ENCODE measurements at regions not wholly inside any gene's neighbourhood (a gene's known extent, or its start where the extent isn't known, plus 50 kb on each side); places are given as distances from the start of the nearest gene placed in this dataset.
"Not testable (repeated sequence)": the region's sequence is repeated elsewhere in the genome, so short reads cannot be mapped to it uniquely, and the experiment has no call there.

DNA sequence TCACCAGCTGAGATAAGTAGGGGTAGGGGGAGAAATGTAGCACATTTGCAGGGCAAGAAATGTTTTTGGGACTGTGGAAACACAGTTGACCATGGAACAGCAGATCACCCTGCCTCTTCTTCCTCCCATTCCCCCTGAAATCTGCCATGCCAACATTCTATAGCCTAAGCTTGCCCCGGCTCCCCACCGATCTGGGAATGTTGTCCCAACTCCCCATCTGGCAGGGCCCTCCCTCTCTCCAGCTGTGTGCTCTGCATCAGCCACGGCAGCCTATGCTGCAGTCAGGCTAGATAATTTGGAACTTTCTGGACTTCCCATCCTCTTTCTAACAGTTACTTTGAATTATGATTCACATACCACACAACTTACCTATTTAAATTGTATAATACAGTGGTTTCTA lies 425.1 kb upstream of the RAB6C start:
- Histone ChIP-seq H3K36me3 (ENCODE audit: insufficient read depth) (no peaks in the 10 kb centered on the region), H3K27me3 (ENCODE audit: insufficient read depth, low read depth) (no peaks in the 10 kb centered on the region), H2AFZ (ENCODE audit: low read depth) (no peak overlapping the region), H4K20me1 (ENCODE audit: insufficient read depth) (no peaks in the 10 kb centered on the region), H3K4me1 (ENCODE audit: low read depth, poor library complexity, severe bottlenecking) (no peaks in the 10 kb centered on the region), H3K79me2 (ENCODE audit: insufficient read depth, low read depth) (no peaks in the 10 kb centered on the region), H3K4me2 (no peak overlapping the region), H3K4me3 (IDR thresholded peaks at IDR 0.05; ENCODE audit: insufficient read depth, low read depth, low read length) (no peak overlapping the region), H3K9ac (no peak overlapping the region), H3K27ac (no peak overlapping the region)
- TF ChIP-seq, protein P1, sequence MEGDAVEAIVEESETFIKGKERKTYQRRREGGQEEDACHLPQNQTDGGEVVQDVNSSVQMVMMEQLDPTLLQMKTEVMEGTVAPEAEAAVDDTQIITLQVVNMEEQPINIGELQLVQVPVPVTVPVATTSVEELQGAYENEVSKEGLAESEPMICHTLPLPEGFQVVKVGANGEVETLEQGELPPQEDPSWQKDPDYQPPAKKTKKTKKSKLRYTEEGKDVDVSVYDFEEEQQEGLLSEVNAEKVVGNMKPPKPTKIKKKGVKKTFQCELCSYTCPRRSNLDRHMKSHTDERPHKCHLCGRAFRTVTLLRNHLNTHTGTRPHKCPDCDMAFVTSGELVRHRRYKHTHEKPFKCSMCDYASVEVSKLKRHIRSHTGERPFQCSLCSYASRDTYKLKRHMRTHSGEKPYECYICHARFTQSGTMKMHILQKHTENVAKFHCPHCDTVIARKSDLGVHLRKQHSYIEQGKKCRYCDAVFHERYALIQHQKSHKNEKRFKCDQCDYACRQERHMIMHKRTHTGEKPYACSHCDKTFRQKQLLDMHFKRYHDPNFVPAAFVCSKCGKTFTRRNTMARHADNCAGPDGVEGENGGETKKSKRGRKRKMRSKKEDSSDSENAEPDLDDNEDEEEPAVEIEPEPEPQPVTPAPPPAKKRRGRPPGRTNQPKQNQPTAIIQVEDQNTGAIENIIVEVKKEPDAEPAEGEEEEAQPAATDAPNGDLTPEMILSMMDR (conservative IDR thresholded peaks at IDR 0.05; ENCODE audit: low read depth, low read length): no peak

GRCh38 chr2:129559101-129559500 lies 420.4 kb upstream of the RAB6C start:
- Histone ChIP-seq H3K4me1 (ENCODE audit: low read depth, poor library complexity, severe bottlenecking) (no peaks in the 10 kb centered on the region), H3K9ac (no peak overlapping the region), H2AFZ (ENCODE audit: low read depth) (no peak overlapping the region), H3K79me2 (ENCODE audit: insufficient read depth, low read depth) (no peaks in the 10 kb centered on the region), H3K4me3 (IDR thresholded peaks at IDR 0.05; ENCODE audit: insufficient read depth, low read depth, low read length) (no peak overlapping the region), H3K27ac (no peak overlapping the region), H4K20me1 (ENCODE audit: insufficient read depth) (no peaks in the 10 kb centered on the region), H3K36me3 (ENCODE audit: insufficient read depth) (no peaks in the 10 kb centered on the region), H3K27me3 (ENCODE audit: insufficient read depth, low read depth) (no peaks in the 10 kb centered on the region), H3K4me2 (no peak overlapping the region)
- TF ChIP-seq, protein P1 (conservative IDR thresholded peaks at IDR 0.05; ENCODE audit: low read depth, low read length): no peak

GRCh38 chr2:129565551-129566109 lies 413.8 kb upstream of the RAB6C start:
- Histone ChIP-seq H2AFZ (ENCODE audit: low read depth) (no peak overlapping the region), H3K79me2 (ENCODE audit: insufficient read depth, low read depth) (no peaks in the 10 kb centered on the region), H3K4me2 (no peak overlapping the region), H3K4me3 (IDR thresholded peaks at IDR 0.05; ENCODE audit: insufficient read depth, low read depth, low read length) (no peak overlapping the region), H3K27me3 (ENCODE audit: insufficient read depth, low read depth) (no peaks in the 10 kb centered on the region), H3K36me3 (ENCODE audit: insufficient read depth) (no peaks in the 10 kb centered on the region), H4K20me1 (ENCODE audit: insufficient read depth) (no peaks in the 10 kb centered on the region), H3K9ac (no peak overlapping the region), H3K4me1 (ENCODE audit: low read depth, poor library complexity, severe bottlenecking) (no peaks in the 10 kb centered on the region), H3K27ac (no peak overlapping the region)
- TF ChIP-seq, protein P1 (conservative IDR thresholded peaks at IDR 0.05; ENCODE audit: low read depth, low read length): no peak

DNA sequence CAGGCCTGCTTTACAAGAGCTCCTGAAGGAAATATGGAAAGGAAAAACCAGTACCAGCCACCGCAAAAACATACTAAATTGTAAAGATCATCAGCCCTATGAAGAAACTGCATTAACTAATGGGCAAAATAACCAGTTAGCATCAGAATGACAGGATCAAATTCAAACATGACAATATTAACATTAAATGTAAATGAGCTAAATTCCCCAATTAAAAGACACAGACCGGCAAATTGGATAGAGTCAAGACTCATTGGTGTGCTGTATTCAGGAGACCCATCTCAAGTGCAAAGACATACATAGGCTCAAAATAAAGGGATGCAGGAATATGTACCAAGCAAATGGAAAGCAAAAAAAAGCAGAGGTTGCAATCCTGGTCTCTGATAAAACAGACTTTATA lies 408.7 kb upstream of the RAB6C start:
- not testable (repeated sequence) for H3K4me2 ChIP-seq; H3K27ac ChIP-seq; H3K9ac ChIP-seq; H2AFZ ChIP-seq (ENCODE audit: low read depth); H3K36me3 ChIP-seq (ENCODE audit: insufficient read depth); H3K4me3 ChIP-seq (IDR thresholded peaks at IDR 0.05; ENCODE audit: insufficient read depth, low read depth, low read length); H4K20me1 ChIP-seq (ENCODE audit: insufficient read depth); H3K4me1 ChIP-seq (ENCODE audit: low read depth, poor library complexity, severe bottlenecking); H3K27me3 ChIP-seq (ENCODE audit: insufficient read depth, low read depth); H3K79me2 ChIP-seq (ENCODE audit: insufficient read depth, low read depth)

DNA sequence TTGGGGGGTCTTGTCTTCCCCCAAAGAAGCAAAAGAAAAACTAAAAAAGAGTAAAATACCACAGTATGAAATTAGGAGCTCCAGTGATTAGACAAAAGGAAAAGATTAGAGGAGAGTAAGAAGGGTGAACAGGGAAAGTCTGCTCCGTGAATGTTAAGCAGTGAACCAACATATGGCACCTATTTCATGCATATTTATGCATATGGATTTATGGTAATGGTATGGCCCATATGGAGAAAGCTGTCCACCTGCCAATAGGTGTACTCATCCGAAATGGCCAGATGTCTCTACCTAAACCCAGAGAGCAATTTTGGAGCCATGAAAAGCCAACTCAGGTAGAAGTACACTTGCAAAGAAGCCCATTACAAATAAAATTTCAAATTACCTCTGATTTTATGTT lies 404.0 kb upstream of the RAB6C start:
- Histone ChIP-seq H4K20me1 (ENCODE audit: insufficient read depth) (no peaks in the 10 kb centered on the region), H3K9ac (no peak overlapping the region), H3K4me1 (ENCODE audit: low read depth, poor library complexity, severe bottlenecking) (no peaks in the 10 kb centered on the region), H3K27ac (no peak overlapping the region), H2AFZ (ENCODE audit: low read depth) (no peak overlapping the region), H3K36me3 (ENCODE audit: insufficient read depth) (no peaks in the 10 kb centered on the region), H3K4me2 (no peak overlapping the region), H3K27me3 (ENCODE audit: insufficient read depth, low read depth) (no peaks in the 10 kb centered on the region), H3K79me2 (ENCODE audit: insufficient read depth, low read depth) (no peaks in the 10 kb centered on the region), H3K4me3 (IDR thresholded peaks at IDR 0.05; ENCODE audit: insufficient read depth, low read depth, low read length) (no peak overlapping the region)
- TF ChIP-seq, protein P1 (conservative IDR thresholded peaks at IDR 0.05; ENCODE audit: low read depth, low read length): no peak

All from KMS-11 (cell line).